HCT116 (cell line): ENCODE measurements at regions not wholly inside any gene's neighbourhood (a gene's known extent, or its start where the extent isn't known, plus 50 kb on each side); places are given as distances from the start of the nearest gene placed in this dataset.

Experiments
- CEBPB ChIP-seq: IDR thresholded peaks from 2 replicates; pipeline ENCODE4 v1.6.1; 2012; ENCODE audit warnings: low read depth
- CTCF ChIP-seq, 3 experiments: fragments of 200-600 bp in 1 of 3; sonication (generic) in 1 of 3; IDR thresholded peaks in 2 of 3; conservative IDR thresholded peaks in 1 of 3; 2 replicates each; pipeline ENCODE4 v1.5.1; 2012 to 2017; ENCODE audit warnings: low read depth in 2 of 3, low read length in 2 of 3, antibody characterized with exemption in 1 of 3, borderline replicate concordance in 1 of 3, control low read depth in 1 of 3, mild to moderate bottlenecking in 1 of 3, mixed read lengths in 1 of 3, mixed run types in 1 of 3, moderate library complexity in 1 of 3; ENCODE audit not compliant: insufficient read depth in 1 of 3
- EGR1 ChIP-seq: IDR thresholded peaks from 2 replicates; pipeline ENCODE4 v1.6.1; 2012; ENCODE audit warnings: low read depth
- EZH2 ChIP-seq: fragments of 200-600 bp; sonication (generic); IDR thresholded peaks from 2 replicates; pipeline ENCODE4 v1.6.1; 2017; ENCODE audit warnings: antibody characterized with exemption, mixed run types
- EZH2phosphoT487 ChIP-seq: fragments of 200-600 bp; IDR thresholded peaks from 2 replicates; pipeline ENCODE4 v1.6.1; 2018; ENCODE audit warnings: antibody characterized with exemption, borderline replicate concordance
- POLR2A ChIP-seq: IDR thresholded peaks from 2 replicates; pipeline ENCODE4 v1.7.0; 2011; ENCODE audit warnings: borderline replicate concordance; ENCODE audit not compliant: insufficient read depth, insufficient read length; ENCODE audit errors: extremely low read depth
- POLR2AphosphoS5 ChIP-seq: IDR thresholded peaks from 2 replicates; pipeline ENCODE4 v1.6.1; 2011; ENCODE audit warnings: mild to moderate bottlenecking, low read depth, low read length, moderate library complexity
- RAD21 ChIP-seq: IDR thresholded peaks from 2 replicates; pipeline ENCODE4 v1.6.1; 2012; ENCODE audit warnings: low read depth, mild to moderate bottlenecking
- SRF ChIP-seq: IDR thresholded peaks from 2 replicates; pipeline ENCODE4 v1.6.1; 2012; ENCODE audit warnings: low read depth
- ZBTB33 ChIP-seq: IDR thresholded peaks from 2 replicates; pipeline ENCODE4 v1.6.1; 2011; ENCODE audit warnings: mild to moderate bottlenecking, low read length, moderate library complexity; ENCODE audit not compliant: insufficient replicate concordance; ENCODE audit errors: extremely low read depth

- TF ChIP-seq CTCF (IDR thresholded peaks at IDR 0.05 in 2 of 3, conservative IDR thresholded peaks at IDR 0.05 in 1 of 3; ENCODE audit: borderline replicate concordance in 1 of 3, insufficient read depth in 1 of 3, low read depth in 2 of 3, low read length in 2 of 3), result no peak
- TF ChIP-seq ZBTB33, result no peak
- no peak for TF ChIP-seq POLR2A
- TF ChIP-seq CEBPB, result no peak
- TF ChIP-seq SRF, result no peak
- TF ChIP-seq EZH2, result no peak
- TF ChIP-seq RAD21, result no peak
- TF ChIP-seq POLR2AphosphoS5, result no peak
- TF ChIP-seq EGR1, result no peak
- no peak for TF ChIP-seq EZH2phosphoT487
Measured at GRCh38 chr11:23336961-23337360, 476.7 kb upstream of the CCDC179 start.
